ENCODE measurements at regions not wholly inside any gene's neighbourhood (a gene's known extent, or its start where the extent isn't known, plus 50 kb on each side); places are given as distances from the start of the nearest gene placed in this dataset.

GRCh38 chr16:13325396-13325795 lies 424.0 kb downstream of the SHISA9 start:
- TF ChIP-seq CTCF (IDR thresholded peaks at IDR 0.05; ENCODE audit: extremely low read depth in 1 of 2, insufficient read depth in 1 of 2, low read depth in 1 of 2, low read length in 2 of 2) = no peak
- no peak for TF ChIP-seq MAX (IDR thresholded peaks at IDR 0.05; ENCODE audit: insufficient read depth, insufficient read length)
- TF ChIP-seq MYC (IDR thresholded peaks at IDR 0.05; ENCODE audit: low read depth, low read length) = no peak
- no peak for TF ChIP-seq POLR2A (IDR thresholded peaks at IDR 0.05; ENCODE audit: low read depth, low read length)
- TF ChIP-seq EZH2 (IDR thresholded peaks at IDR 0.05; ENCODE audit: borderline replicate concordance, low read depth, low read length, severe bottlenecking) = no peak

All from endothelial cell of umbilical vein (primary cell).